ENCODE measurements at regions not wholly inside any gene's neighbourhood (a gene's known extent, or its start where the extent isn't known, plus 50 kb on each side); places are given as distances from the start of the nearest gene placed in this dataset.

- Histone ChIP-seq H2AFZ (ENCODE audit: low read length) (no peak overlapping the region), H3F3A (ENCODE audit: insufficient read depth, low read length) (no peaks in the 10 kb centered on the region), H3K4me3 (ENCODE audit: low read depth, low read length, poor library complexity, severe bottlenecking) (no peak overlapping the region), H3K36me3 (ENCODE audit: insufficient read depth, low read length) (no peaks in the 10 kb centered on the region), H4K20me1 (ENCODE audit: insufficient read depth, low read length) (no peaks in the 10 kb centered on the region), H3K27me3 (ENCODE audit: insufficient read depth, low read length) (no peaks in the 10 kb centered on the region), H3K27ac (ENCODE audit: low read depth, low read length, poor library complexity, severe bottlenecking) (no peak overlapping the region), H3K4me2 (ENCODE audit: low read length) (no peak overlapping the region), H3K9me2 (ENCODE audit: low read depth, low read length) (no peaks in the 10 kb centered on the region), H3K79me2 (ENCODE audit: insufficient read depth, low read length) (no peaks in the 10 kb centered on the region), H3K9me3 (ENCODE audit: low read length) (no peaks in the 10 kb centered on the region), H3K9ac (ENCODE audit: low read length) (no peak overlapping the region), H3K4me1 (ENCODE audit: insufficient read depth, low read length, severe bottlenecking) (no peaks in the 10 kb centered on the region)
- TF ChIP-seq CTCF (IDR thresholded peaks at IDR 0.05; ENCODE audit: low read length) (no peak), EZH2 (IDR thresholded peaks at IDR 0.05; ENCODE audit: borderline replicate concordance, low read length) (no peak)
Measured at GRCh38 chr1:61523229-61523628, 201.7 kb downstream of the TM2D1 start.

GRCh38 chr1:61520401-61520800, 204.5 kb downstream of the TM2D1 start:
- H3K4me3 ChIP-seq (ENCODE audit: low read depth, low read length, poor library complexity, severe bottlenecking): no peak overlapping the region
- H3K9me2 ChIP-seq (ENCODE audit: low read depth, low read length): no peaks in the 10 kb centered on the region
- H2AFZ ChIP-seq (ENCODE audit: low read length): no peak overlapping the region

GRCh38 chr1:61519631-61520030, 205.3 kb downstream of the TM2D1 start:
- Histone ChIP-seq H3K9me3 (ENCODE audit: low read length) (no peaks in the 10 kb centered on the region), H3K27me3 (ENCODE audit: insufficient read depth, low read length) (no peaks in the 10 kb centered on the region), H3K9me2 (ENCODE audit: low read depth, low read length) (no peaks in the 10 kb centered on the region), H3K4me3 (ENCODE audit: low read depth, low read length, poor library complexity, severe bottlenecking) (no peak overlapping the region), H3K27ac (ENCODE audit: low read depth, low read length, poor library complexity, severe bottlenecking) (no peak overlapping the region), H3K9ac (ENCODE audit: low read length) (no peak overlapping the region), H3K36me3 (ENCODE audit: insufficient read depth, low read length) (no peaks in the 10 kb centered on the region), H3F3A (ENCODE audit: insufficient read depth, low read length) (no peaks in the 10 kb centered on the region), H4K20me1 (ENCODE audit: insufficient read depth, low read length) (no peaks in the 10 kb centered on the region), H3K4me1 (ENCODE audit: insufficient read depth, low read length, severe bottlenecking) (no peaks in the 10 kb centered on the region), H2AFZ (ENCODE audit: low read length) (no peak overlapping the region), H3K4me2 (ENCODE audit: low read length) (no peak overlapping the region), H3K79me2 (ENCODE audit: insufficient read depth, low read length) (no peaks in the 10 kb centered on the region)
- TF ChIP-seq CTCF (IDR thresholded peaks at IDR 0.05; ENCODE audit: low read length) (no peak), EZH2 (IDR thresholded peaks at IDR 0.05; ENCODE audit: borderline replicate concordance, low read length) (no peak)

More at GRCh38 chr1:61520401-61520800, 204.5 kb downstream of the TM2D1 start:
- Histone ChIP-seq H3K9me3 (ENCODE audit: low read length) (no peaks in the 10 kb centered on the region), H3K36me3 (ENCODE audit: insufficient read depth, low read length) (no peaks in the 10 kb centered on the region), H3K79me2 (ENCODE audit: insufficient read depth, low read length) (no peaks in the 10 kb centered on the region), H3K27me3 (ENCODE audit: insufficient read depth, low read length) (no peaks in the 10 kb centered on the region), H3K9ac (ENCODE audit: low read length) (no peak overlapping the region), H3K4me1 (ENCODE audit: insufficient read depth, low read length, severe bottlenecking) (no peaks in the 10 kb centered on the region), H3K4me2 (ENCODE audit: low read length) (no peak overlapping the region), H3K27ac (ENCODE audit: low read depth, low read length, poor library complexity, severe bottlenecking) (no peak overlapping the region), H4K20me1 (ENCODE audit: insufficient read depth, low read length) (no peaks in the 10 kb centered on the region), H3F3A (ENCODE audit: insufficient read depth, low read length) (no peaks in the 10 kb centered on the region)
- TF ChIP-seq CTCF (IDR thresholded peaks at IDR 0.05; ENCODE audit: low read length) (no peak), EZH2 (IDR thresholded peaks at IDR 0.05; ENCODE audit: borderline replicate concordance, low read length) (no peak)

Measured in OCI-LY1 (cell line).